Upper lobe of left lung (tissue), 4 donors: ENCODE measurements at regions not wholly inside any gene's neighbourhood (a gene's known extent, or its start where the extent isn't known, plus 50 kb on each side); places are given as distances from the start of the nearest gene placed in this dataset.

Experiments used
- CTCF ChIP-seq, 6 experiments: fragments of 450-650 bp in 4 of 6; fragments of 200-600 bp in 2 of 6; sonication (generic) in 2 of 6; IDR thresholded peaks; one replicate each; pipeline ENCODE4 v1.5.1; 2016 to 2019; ENCODE audit warnings: antibody characterized with exemption in 6 of 6
- EP300 ChIP-seq, 4 donors: sonication (generic); formaldehyde crosslinking; IDR thresholded peaks; one replicate each; pipeline ENCODE4 v1.5.1; 2017; ENCODE audit warnings: antibody characterized with exemption in 4 of 4, control low read depth in 2 of 4
- POLR2A ChIP-seq, 4 donors: fragments of 450-650 bp; IDR thresholded peaks; one replicate each; pipeline ENCODE4 v1.5.1; 2016 to 2017; ENCODE audit warnings: antibody characterized with exemption in 4 of 4, mild to moderate bottlenecking in 2 of 4

GRCh38 chr12:19829100-19829853 lies 390.0 kb downstream of the AEBP2 start:
- TF ChIP-seq EP300 (IDR thresholded peaks at IDR 0.05) = no peak
- TF ChIP-seq CTCF (IDR thresholded peaks at IDR 0.05) = no peak
- TF ChIP-seq POLR2A (IDR thresholded peaks at IDR 0.05) = no peak
